Peyer's patch (tissue), 4 donors: ENCODE measurements at regions not wholly inside any gene's neighbourhood (a gene's known extent, or its start where the extent isn't known, plus 50 kb on each side); places are given as distances from the start of the nearest gene placed in this dataset.

Experiments used
- CTCF ChIP-seq, 6 experiments: fragments of 450-650 bp in 4 of 6; fragments of 200-600 bp in 2 of 6; sonication (generic) in 1 of 6; IDR thresholded peaks; one replicate each; pipeline ENCODE4 v1.5.1; 2017 to 2019; ENCODE audit warnings: antibody characterized with exemption in 6 of 6, mild to moderate bottlenecking in 3 of 6, moderate library complexity in 1 of 6
- POLR2A ChIP-seq, 2 donors: fragments of 450-650 bp; IDR thresholded peaks; one replicate each; pipeline ENCODE4 v1.5.1; 2017; ENCODE audit warnings: antibody characterized with exemption in 2 of 2, mild to moderate bottlenecking in 2 of 2, moderate library complexity in 2 of 2

DNA sequence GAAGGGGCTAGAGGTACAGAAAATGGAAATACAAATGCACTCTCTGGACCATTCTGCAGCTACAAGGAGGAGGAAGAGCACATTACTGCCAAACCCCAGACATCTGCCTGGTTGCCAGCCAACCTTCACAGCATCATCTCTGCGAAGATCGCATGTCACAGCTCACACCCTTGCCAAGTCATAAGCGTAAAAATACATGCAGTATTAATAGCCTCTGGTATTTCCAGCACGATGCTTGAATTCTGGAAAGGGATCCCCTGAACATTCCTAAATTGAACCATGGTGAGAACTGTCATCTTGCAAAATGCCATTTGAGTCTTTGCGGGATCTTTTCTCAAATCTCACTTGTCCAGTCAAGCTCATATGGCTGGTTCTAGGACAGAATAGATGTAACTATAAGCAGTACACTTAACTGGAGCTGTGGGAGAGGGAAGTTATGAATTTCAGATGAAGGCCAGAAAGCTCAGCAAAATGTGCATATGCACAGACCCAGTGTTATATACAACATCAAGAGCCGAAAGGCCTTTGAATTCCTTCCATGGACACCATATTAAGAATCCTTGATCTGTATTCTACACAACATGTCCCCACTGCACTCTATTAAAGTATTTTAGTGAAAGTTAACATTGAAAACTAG lies 211.6 kb downstream of the DUSP6 start:
- TF ChIP-seq CTCF (IDR thresholded peaks at IDR 0.05) (no peak), POLR2A (IDR thresholded peaks at IDR 0.05) (no peak)
